Lower leg skin (tissue), 4 donors: ENCODE measurements at regions not wholly inside any gene's neighbourhood (a gene's known extent, or its start where the extent isn't known, plus 50 kb on each side); places are given as distances from the start of the nearest gene placed in this dataset.

Experiments
- DNase-seq, 2 donors: peaks; one replicate each; pipeline ENCODE4 v3.0.0-alpha.2; 2019; ENCODE audit warnings: low spot score in 2 of 2
- H3K4me3 ChIP-seq: fragments of 200-600 bp; sonication (generic); 2 replicates; pipeline ENCODE4 v1.5.1; 2017; ENCODE audit warnings: mild to moderate bottlenecking, low read depth; ENCODE audit not compliant: poor library complexity, severe bottlenecking
- CTCF ChIP-seq, 3 donors: fragments of 450-650 bp; IDR thresholded peaks; one replicate each; pipeline ENCODE4 v1.5.1; 2016; ENCODE audit warnings: antibody characterized with exemption in 3 of 3, mild to moderate bottlenecking in 3 of 3, moderate library complexity in 2 of 3
- POLR2A ChIP-seq, 2 donors: fragments of 450-650 bp; IDR thresholded peaks; one replicate each; pipeline ENCODE4 v1.6.1; 2016 to 2017; ENCODE audit warnings: antibody characterized with exemption in 2 of 2, mild to moderate bottlenecking in 1 of 2, moderate library complexity in 1 of 2
- whole genome bisulfite sequencing, 2 donors: methylation state at CpG; one replicate each; pipeline ENCODE4 v1.1.5; 2018; 5-methylcytosine and 5-hydroxymethylcytosine counted together
- intact Hi-C: fragments of 100-400 bp; cut with DNase I; formaldehyde crosslinking; loops from one replicate; pipeline ENCODE4 v1.15.0; 2023; ENCODE audit warnings: low total_unique reads

DNA sequence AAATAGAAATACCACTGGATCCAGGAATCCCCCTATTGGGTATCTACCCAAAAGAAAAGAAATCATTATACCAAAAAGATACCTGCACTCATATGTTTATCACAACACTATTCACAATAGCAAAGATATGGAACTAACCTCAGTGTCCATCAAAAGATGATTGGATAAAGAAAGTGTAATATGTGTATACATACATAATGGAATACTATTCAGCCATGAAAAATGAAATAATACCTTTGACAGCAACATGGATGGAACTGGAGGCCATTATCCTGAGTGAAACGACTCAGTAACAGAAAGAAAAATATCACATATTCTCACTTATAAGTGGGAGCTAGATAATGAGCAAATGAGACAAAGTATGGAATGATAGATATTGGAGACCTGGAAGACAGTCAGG, 74.2 kb upstream of the TLR3 start:
- DNase-seq, result no peak
- no peak overlapping the region for H3K4me3 ChIP-seq
- WGBS, 2 donors, result 37 to 76% methylated on average over 1 of the region's 1 CpG
- intact Hi-C loops, result no loop called here
- TF ChIP-seq POLR2A (IDR thresholded peaks at IDR 0.05) (no peak), CTCF (IDR thresholded peaks at IDR 0.05) (no peak)

DNA sequence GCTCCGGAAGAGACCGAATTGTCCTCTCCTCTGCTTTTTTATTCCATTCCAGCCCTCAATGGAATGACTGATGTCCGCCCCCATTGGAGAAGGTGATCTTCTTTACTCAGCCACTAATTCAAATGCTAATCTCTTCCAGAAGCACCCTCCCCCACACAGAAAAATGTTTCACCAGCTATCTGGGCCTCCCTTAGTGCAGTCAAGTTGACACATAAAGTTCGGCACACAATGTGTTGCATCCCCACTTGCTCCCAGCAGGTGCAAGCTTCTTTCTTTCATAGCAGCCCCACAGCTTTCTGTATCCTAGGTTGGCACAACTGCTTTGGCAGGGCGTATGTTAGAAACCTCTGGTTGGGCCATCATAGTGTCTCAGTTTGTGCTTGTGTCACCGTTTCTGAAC, 73.3 kb upstream of the TLR3 start:
- TF ChIP-seq CTCF (IDR thresholded peaks at IDR 0.05) (no peak), POLR2A (IDR thresholded peaks at IDR 0.05) (no peak)
- DNase-seq, result no peak
- no peak overlapping the region for H3K4me3 ChIP-seq
- intact Hi-C loops, result no loop called here
- WGBS, 2 donors, result 80 to 95% methylated on average over 6 of the region's 6 CpGs

DNA sequence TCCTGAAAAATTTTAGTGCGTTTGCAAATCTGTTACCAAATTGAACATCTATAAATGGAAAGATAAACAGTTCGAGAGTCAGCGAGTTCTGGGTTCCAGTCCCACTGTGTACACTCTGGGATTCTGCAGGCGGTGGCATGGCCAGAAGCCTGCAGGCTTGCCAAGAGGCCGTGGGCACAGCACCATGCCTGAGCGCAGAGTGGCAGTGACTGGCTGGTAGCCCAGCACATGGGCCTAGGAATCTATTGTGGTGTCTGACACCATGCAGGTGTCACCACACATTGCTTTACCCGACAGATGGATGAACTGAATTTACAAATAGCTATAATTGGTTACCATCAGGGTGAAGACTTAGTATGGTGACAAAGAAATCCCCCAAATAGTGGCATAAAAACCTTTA, 71.7 kb upstream of the TLR3 start:
- WGBS, 2 donors, result 81 to 82% methylated on average over 7 of the region's 7 CpGs
- TF ChIP-seq POLR2A (IDR thresholded peaks at IDR 0.05) (no peak), CTCF (IDR thresholded peaks at IDR 0.05) (no peak)
- no peak overlapping the region for H3K4me3 ChIP-seq
- intact Hi-C loops, result no loop called here
- no peak for DNase-seq

DNA sequence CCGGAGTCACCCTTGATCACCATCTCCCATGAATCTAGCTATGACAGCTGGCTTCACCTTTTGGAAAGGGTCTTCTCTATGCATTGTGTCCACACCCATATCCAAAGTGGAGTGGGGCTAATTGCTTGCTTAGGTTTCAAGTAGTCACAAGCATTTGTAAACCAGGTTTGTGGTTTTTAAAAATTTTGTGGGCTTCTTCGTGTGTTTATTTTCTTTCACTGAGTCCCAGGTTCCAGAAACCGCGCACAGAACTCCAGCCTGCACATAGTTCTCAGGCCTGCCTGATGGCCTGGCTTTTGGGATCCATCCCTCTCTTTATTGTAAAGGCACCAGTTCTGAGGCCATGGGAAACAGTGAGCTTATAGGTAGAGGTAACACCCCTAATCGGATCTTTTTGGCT, 70.2 kb upstream of the TLR3 start:
- intact Hi-C loops, result no loop called here
- 84 to 93% methylated on average over 5 of the region's 5 CpGs for WGBS, 2 donors
- no peak for TF ChIP-seq CTCF (IDR thresholded peaks at IDR 0.05)
- no peak for TF ChIP-seq POLR2A (IDR thresholded peaks at IDR 0.05)
- H3K4me3 ChIP-seq, result no peak overlapping the region
- no peak for DNase-seq

DNA sequence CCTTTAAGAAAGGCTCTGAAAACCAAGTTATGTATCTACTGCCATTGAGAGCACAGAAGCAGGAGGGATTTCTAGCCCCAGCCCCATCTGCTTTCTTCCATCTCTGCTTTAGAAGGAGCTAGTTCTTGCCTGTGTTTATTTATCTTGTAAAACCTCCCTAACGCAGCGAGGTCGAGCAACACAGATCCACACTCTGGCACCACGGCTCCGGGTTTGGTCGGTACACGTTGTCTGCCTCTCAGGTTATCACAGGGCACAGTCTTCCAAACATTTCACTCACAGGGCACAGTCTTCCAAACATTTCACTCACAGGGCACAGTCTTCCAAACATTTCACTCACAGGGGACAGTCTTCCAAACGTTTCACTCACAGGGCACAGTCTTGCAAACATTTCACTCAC, 69.7 kb upstream of the TLR3 start:
- WGBS, 2 donors, result 66 to 67% methylated on average over 8 of the region's 8 CpGs
- intact Hi-C loops, result no loop called here
- TF ChIP-seq POLR2A (IDR thresholded peaks at IDR 0.05), result no peak
- no peak for TF ChIP-seq CTCF (IDR thresholded peaks at IDR 0.05)
- no peak overlapping the region for H3K4me3 ChIP-seq
- no peak for DNase-seq

DNA sequence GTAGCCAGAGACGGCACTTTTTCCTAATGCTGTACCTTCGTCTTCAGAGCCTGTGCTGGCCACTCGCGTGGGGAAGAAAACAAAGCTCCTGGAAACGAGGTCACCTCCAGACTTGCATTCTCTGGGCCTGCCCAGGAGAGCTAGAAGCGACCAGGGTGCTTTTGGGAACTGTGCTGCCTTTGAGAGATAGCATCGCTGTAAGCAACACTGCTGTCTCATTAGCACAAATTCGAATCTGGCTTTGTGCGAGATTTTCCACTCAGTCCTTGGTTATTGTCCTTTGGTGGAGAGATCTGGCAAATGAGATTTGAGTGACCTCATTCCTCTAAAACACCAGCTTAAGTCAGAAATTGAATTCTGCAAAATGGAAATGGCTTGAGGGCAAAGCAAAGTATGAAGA, 66.1 kb upstream of the TLR3 start:
- intact Hi-C loops, result no loop called here
- no peak for DNase-seq
- no peak overlapping the region for H3K4me3 ChIP-seq
- TF ChIP-seq CTCF (IDR thresholded peaks at IDR 0.05) (no peak), POLR2A (IDR thresholded peaks at IDR 0.05) (no peak)
- WGBS, 2 donors, result 73 to 81% methylated on average over 9 of the region's 9 CpGs
